ENCODE measurements at regions not wholly inside any gene's neighbourhood (a gene's known extent, or its start where the extent isn't known, plus 50 kb on each side); places are given as distances from the start of the nearest gene placed in this dataset.
A peak's percentile ranks its signal among the peaks of the same experiment; 100 is the strongest.

- no peak for DNase-seq (ENCODE audit: low read depth)
- H3K4me3 ChIP-seq (ENCODE audit: low read length): no peak overlapping the region
- no peak for TF ChIP-seq CTCF (conservative IDR thresholded peaks at IDR 0.05; ENCODE audit: low read depth, low read length)
Measured at GRCh38 chr4:158025131-158025530, 147.7 kb downstream of the GASK1B start.

GRCh38 chr4:158020734-158021346 is 152.0 kb downstream of the GASK1B start:
- no peak overlapping the region for H3K4me3 ChIP-seq (ENCODE audit: low read length)
- no peak for TF ChIP-seq CTCF (conservative IDR thresholded peaks at IDR 0.05; ENCODE audit: low read depth, low read length)
- DNase-seq (ENCODE audit: low read depth): peak; percentile 72

- peak; percentile 95 for DNase-seq (ENCODE audit: low read depth)
- no peak for TF ChIP-seq CTCF (conservative IDR thresholded peaks at IDR 0.05; ENCODE audit: low read depth, low read length)
- no peak overlapping the region for H3K4me3 ChIP-seq (ENCODE audit: low read length)
Measured at GRCh38 chr4:158020176-158020575, 152.6 kb downstream of the GASK1B start.

- H3K4me3 ChIP-seq (ENCODE audit: low read length): no peak overlapping the region
- TF ChIP-seq CTCF (conservative IDR thresholded peaks at IDR 0.05; ENCODE audit: low read depth, low read length): no peak
- DNase-seq (ENCODE audit: low read depth): no peak
Measured at GRCh38 chr4:158018831-158019230, 154.0 kb downstream of the GASK1B start.

- no peak for TF ChIP-seq CTCF (conservative IDR thresholded peaks at IDR 0.05; ENCODE audit: low read depth, low read length)
- no peak overlapping the region for H3K4me3 ChIP-seq (ENCODE audit: low read length)
- DNase-seq (ENCODE audit: low read depth): no peak
Measured at GRCh38 chr4:158018221-158018830, 154.5 kb downstream of the GASK1B start.

- no peak for TF ChIP-seq CTCF (conservative IDR thresholded peaks at IDR 0.05; ENCODE audit: low read depth, low read length)
- H3K4me3 ChIP-seq (ENCODE audit: low read length): no peak overlapping the region
- DNase-seq (ENCODE audit: low read depth): no peak
Measured at GRCh38 chr4:158016511-158016910, 156.3 kb downstream of the GASK1B start.

- H3K4me3 ChIP-seq (ENCODE audit: low read length): no peak overlapping the region
- DNase-seq (ENCODE audit: low read depth): no peak
- TF ChIP-seq CTCF (conservative IDR thresholded peaks at IDR 0.05; ENCODE audit: low read depth, low read length): no peak
Measured at GRCh38 chr4:158015241-158015640, 157.6 kb downstream of the GASK1B start.

All from retinal pigment epithelial cell (primary cell).